Glomerular visceral epithelial cell (primary cell): ENCODE measurements at regions not wholly inside any gene's neighbourhood (a gene's known extent, or its start where the extent isn't known, plus 50 kb on each side); places are given as distances from the start of the nearest gene placed in this dataset.
"Not testable (repeated sequence)": the region's sequence is repeated elsewhere in the genome, so short reads cannot be mapped to it uniquely, and the experiment has no call there.

Experiments
- DNase-seq: peaks from one replicate; pipeline ENCODE4 v3.0.0-alpha.2; 2016; ENCODE audit errors: extremely low spot score

DNA sequence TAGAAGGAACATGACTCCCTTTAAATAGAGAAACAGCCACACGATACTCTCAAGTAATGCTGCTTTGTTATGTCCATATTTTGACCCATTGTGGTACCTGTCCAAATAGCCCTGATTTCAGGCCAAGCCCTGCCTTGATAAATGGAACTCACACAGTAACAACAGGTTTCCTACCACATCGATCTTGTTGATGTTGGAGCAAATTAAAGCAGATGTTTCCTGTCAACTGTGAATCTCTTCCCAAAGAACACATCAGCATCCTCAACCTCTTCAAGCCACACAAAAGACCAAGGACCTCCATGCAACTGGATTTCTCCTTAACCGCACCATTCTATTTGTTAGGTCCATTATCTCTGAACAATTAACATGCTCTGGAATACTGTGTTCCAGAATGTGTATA lies 109.5 kb downstream of the FOXD4L6 start:
- DNase-seq = not testable (repeated sequence)

DNA sequence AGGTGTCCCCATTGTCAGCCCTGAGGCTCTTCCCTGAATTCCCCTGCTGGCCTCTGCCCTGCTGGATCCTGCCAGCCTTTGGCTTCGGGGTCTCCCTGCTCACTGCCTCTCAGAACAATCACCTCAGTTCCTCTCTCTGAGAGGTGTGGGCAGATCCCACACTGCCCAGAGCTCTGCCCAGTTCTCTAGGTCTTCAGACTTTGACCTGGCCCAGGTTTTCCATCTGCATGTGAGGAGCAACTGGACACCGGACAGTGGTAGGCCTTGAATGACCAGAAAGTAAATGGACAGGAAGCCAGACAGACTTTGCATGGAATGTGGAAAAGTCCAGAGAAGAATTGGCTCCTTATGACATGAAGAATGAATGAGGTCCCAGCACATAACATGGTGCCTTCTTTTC lies 111.8 kb downstream of the FOXD4L6 start:
- not testable (repeated sequence) for DNase-seq

DNA sequence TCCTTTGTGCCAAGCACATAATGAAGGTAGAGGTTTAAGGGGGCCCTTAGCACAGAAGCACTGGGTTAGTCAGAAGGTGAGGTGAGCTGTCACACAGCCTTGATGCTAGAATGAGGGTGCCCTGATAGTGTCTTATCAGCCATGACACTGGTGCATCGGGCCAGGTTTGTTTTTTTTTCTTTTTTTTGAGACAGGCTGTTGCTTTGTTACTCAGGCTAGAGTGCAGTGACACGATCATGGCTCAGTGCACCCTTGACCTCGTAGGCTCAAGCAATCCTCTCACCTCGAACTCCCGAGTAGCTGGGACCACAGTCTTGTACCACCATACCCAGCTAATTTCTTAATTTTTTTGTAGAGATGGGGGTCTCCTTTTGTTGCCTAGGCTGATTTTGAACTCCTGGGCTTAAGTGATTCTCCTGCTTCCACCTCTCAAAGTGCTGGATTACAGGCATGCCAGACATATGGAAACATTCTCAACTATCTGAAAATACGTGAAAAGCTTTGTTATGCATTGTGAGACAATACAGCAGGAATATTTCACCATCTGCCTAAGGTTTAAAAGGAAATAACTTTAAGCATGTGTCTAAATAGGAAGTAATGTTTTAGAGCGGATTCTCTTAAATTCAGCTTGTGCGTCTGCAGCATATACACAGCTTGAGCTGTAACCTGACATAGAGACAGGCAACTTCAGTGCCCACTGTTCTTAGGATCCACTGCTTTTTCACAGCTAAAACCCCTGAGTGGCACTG lies 128.4 kb downstream of the FOXD4L6 start:
- not testable (repeated sequence) for DNase-seq

DNA sequence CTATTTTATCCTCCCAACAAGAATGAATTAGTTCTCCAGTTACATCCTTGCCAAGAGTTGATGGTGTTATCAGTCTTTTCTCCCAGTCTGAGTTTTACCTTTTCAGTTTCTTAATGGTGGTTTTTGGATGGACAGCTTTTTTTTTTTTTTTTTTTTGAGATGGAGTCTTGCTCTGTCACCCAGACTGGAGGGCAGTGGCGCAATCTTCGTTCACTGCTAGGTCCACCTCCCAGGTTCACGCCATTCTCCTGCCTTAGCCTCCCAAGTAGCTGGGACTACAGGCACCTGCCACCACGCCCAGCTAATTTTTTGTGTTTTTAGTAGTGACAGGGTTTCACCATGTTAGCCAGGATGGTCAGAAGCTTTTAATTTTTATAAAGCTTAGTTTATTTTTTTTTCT lies 133.0 kb downstream of the FOXD4L6 start:
- DNase-seq = not testable (repeated sequence)

DNA sequence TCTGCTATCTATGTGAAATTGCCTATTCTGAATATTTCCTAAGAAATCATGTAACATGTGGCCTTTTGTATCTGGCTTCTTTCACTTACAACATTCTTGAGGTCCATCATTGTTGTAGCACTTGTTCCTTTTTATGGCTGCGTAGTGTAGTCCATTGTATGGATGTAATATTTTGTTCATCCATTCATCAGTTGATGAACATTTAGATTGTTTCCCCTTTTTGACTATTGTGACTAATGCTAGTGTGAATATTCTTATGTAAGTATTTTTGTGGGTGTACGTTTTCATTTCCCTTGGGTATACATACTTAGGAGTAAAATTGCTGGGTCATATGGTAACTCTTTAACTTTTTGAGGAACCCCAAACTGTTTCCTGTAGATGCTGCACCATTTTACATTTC lies 134.6 kb downstream of the FOXD4L6 start:
- DNase-seq = not testable (repeated sequence)

DNA sequence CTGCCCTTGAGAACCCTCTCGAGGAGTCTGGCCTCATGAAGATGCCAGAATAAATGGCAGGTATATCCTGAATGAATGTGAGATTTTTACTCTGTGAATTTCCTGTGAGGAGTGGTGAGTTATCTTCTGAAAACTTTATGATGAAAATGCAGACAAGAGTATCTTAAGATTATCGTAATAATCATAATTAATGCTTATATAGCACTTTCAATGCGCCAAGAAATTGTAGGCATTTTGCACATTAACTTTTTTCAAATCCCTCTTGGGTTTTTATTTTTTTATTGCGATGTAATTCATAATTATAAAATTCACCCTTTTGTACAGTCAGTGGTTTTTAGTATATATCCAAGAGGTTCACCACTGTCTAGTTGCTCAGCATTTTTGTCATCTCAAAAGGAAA lies 135.1 kb downstream of the FOXD4L6 start:
- not testable (repeated sequence) for DNase-seq

DNA sequence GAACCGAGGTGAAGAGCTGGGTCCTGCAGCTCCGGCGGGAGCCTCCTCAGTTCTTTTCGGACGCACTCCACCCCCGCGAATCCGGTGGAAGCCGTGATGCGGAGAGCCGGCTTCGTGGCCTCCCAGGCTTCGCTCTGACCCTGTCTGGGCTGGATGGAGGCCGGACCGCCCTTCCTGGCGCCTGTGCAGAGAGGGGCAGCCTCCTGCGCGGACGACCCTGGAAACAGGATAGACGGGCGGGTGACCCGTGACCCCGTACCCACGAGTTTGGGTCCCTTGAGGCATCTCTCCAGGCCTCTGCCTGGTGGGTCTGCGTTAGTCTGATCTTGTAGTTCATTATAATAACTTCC lies 136.0 kb downstream of the FOXD4L6 start:
- not testable (repeated sequence) for DNase-seq

DNA sequence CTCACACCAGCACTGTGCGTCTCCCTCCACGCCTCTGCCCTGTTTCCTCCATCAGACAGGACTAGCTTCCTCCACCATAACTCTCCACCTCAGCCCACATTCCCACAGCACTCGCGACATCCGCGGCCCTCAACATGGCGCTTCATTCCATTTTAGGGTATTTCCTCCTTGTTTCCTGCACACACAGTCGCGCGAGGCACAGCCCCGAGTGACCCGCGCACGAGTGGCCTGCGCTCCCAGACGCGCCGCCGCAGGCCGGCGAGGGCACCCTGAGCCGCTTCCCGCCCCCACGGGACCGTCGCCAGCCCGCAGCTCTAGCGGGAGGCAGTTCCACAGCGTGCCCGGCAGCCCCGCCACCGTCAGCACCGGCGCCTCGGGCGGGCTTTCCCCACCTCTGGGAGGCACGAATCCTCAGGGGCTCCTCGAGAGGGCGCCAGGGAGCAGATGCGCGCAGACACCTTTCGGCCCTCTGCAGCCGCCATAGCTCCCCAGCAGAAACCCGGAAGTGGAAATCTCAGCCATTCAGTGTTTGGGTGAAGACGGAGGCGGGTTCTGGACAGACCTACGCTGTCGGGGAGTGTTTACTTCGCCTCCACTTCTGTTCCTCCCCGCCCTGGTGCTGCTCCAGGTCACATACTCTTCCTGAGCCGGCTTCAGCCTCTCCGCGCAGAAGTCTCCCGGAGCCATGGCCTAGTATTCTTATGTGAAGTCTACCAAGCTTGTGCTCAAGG lies 136.6 kb downstream of the FOXD4L6 start:
- peak; percentile 100 for DNase-seq

DNA sequence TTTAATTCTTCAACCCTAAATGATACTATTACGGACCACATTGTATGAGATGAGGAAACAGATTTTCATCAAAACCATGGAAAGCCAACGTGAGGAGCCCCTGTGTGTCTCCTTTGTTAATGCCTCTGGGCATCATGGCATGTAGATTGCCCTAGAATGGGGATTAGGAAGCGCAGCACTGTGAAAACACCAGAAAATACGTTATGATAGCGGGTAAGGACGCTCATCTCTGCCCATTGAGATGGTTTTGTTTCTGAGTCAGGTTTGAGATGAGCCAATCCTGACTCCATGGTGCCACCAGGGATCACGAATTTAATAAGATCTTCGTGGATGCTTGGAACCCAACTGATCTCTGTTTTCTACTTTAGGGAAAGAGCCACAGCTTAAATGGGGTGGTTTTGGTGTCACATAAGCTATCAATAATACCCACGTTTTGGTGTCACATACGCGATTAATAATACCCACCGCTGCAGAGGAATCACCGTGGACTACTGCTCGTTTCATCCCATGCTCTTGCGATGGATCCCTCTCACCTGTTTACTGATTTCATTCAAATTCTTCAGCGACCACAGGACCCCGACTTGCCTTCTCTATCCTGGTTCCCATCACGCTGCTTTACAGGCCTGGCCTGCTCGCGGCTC lies 137.3 kb downstream of the FOXD4L6 start:
- not testable (repeated sequence) for DNase-seq

DNA sequence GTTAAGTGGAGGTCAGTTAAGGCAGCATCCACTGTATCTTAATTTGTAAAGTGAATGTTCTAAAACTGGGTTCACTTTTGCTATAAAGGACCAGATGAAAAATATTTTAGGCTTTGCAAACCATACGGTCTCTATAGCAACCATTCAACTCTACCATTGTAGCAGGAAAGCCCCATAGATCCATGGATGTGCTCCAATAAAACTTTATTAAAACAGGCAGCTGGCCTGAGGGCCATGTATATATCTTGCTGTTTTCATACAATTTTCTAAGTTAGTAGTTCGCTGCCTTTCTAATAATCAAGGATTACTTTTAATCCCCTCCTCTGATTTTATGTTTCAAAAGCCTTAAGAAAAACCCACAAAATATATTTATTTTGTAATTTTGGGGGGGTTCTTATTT lies 142.1 kb downstream of the FOXD4L6 start:
- DNase-seq = not testable (repeated sequence)

DNA sequence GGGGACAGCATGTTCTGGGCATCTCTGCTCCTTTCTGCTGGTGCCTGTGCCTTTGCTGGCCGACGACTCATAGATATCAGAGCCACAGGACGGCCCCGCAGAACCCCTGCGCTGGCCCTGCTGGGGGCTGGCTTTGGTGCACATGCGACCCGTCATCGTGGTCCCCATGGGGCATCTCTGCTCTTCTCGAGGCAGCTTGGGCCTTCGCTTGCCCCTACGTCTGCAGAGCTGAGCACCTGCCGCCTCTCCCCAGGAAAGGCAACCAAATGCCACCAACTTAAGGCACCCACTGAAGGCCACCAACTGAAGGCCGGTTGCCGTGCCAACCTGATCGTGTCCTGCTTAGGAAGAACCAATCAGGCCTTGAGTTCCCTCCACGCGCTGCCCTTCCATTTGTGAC lies 153.1 kb downstream of the FOXD4L6 start:
- DNase-seq = not testable (repeated sequence)

DNA sequence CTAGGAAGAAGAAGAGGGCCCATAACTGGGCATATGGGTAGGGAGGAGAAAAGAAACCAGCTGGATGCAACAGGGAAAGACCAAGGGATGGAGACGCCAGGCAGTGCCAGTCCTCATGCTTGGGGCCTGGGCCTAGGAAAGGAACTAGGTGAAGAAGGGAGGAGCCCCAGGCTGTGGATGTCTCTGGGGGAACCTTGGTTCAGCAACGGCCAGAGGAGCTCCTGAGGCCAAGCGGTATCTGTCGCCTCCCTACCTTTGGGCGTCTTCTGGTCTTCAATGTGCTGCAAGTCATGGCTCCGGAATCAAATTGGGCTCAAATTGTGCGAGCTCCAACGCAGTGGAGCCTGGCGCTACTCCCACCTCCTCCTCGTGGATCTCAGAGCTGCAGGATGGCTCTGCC lies 153.6 kb downstream of the FOXD4L6 start:
- not testable (repeated sequence) for DNase-seq

DNA sequence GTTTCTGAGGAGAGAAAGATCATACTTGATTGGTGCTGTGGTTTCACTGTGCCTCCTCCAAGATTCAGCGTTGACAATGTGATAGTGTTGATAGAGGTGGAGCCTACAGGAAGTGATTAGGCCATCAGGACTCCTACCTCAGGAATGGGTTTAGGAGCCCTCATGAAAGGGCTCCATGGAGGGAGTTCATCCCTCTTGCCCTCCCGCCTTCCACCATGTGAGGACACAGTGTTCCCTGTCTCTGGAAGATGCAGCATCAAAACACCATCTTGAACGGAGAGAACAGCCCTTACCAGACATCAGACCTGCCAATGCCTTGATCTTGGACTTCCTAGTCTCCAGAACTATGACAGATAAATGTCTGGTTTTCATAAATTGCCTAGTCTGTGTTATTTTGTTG lies 156.7 kb downstream of the FOXD4L6 start:
- not testable (repeated sequence) for DNase-seq

DNA sequence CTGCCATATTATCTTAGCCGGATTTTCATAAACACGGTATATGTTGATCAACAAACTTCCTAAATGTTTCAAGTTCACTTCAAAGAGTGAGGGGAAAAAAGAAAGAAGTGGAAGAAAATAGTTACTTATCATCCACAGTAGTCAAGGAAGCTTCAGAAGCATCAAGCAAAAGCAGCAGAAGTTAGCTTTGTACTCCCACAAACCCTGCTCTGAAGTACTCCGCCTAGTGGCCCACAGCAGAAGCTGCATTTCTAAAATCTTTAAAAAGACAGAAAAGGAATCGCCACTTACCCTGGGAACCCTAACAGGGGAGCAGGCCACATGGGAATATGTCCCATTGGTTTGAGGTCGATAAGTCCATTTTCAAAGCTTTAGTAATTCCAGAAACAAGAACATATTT lies 158.1 kb downstream of the FOXD4L6 start:
- DNase-seq = not testable (repeated sequence)

DNA sequence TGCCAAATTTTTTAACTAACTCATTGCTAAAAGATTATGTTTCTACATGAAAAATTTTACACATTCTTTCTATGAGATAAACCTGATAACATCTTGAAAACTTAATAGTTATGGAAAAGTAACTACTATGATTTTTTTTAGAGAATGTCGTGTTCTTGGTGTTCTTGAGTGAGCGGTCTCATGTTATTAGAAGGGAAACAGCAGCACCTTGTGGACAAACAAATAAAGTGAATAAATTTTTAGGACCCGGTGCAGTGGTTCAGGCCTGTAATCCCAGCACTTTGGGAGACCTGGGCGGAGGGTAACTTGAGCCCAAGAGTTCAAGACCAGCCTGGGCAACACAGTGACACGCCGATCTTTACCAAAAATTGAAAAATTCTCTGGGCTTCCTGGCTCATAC lies 166.0 kb downstream of the FOXD4L6 start:
- DNase-seq = not testable (repeated sequence)

DNA sequence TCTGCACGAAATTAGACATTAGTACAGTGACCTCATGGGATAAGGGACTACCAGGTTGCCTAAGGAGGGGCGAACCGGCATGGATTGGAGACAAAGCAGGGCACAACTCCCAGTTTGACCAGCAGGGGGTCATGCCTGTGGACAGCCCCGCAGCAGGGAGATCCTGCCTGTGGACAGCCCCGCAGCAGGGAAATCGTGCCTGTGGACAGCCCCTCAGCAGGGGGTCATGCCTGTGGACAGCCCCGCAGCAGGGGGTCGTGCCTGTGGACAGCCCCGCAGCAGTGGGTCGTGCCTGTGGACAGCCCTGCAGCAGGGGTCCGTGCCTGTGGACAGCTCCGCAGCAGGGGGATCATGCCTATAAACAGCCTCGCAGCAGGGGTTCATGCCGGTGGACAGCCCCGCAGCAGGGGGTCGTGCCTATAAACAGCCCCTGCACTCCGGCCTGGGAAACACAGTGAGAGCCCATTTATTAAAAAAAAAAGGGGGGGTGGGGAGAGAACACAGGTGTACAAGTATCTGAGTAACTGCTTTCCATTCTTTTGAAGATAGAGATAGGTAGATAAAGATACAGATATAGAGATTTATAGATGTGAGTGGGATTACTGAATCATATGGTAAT lies 176.5 kb downstream of the FOXD4L6 start:
- not testable (repeated sequence) for DNase-seq

DNA sequence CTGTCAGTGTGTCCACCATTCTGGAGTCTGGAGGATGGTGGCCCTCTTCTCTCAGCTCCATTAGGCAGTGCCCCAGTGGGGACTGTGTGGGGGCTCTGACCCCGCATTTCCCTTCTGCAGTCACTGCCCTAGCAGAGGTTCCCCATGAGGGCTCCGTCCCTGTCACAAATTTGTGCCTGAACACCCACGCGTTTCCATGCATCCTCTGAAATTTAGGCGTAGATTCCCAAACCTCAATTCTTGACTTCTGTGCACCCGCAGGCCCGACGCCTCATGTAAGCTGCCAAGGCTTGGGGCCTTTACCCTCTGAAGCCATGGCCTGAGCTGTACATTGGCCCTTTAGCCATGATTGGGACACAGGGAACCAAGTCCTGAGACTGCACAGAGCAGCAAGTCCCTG lies 182.3 kb downstream of the FOXD4L6 start:
- not testable (repeated sequence) for DNase-seq

DNA sequence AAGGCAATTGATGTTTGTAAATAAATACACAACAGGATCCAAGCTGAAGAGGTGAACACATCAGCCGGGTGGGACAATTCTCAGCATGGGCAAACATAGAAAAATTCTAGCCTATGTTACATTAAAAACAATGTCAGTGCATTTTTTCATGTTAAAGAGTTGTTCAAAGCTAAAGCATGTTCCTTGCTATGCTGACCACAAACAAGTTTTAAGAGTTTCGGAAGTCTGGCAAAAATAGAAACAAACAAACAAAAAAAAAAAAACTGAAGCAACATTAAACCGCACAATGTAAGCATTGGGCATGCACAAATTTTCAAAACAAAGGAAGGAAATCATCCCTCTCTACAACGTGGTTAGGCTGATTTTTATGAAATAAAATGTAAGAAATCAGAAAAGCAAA lies 185.8 kb downstream of the FOXD4L6 start:
- DNase-seq = not testable (repeated sequence)

DNA sequence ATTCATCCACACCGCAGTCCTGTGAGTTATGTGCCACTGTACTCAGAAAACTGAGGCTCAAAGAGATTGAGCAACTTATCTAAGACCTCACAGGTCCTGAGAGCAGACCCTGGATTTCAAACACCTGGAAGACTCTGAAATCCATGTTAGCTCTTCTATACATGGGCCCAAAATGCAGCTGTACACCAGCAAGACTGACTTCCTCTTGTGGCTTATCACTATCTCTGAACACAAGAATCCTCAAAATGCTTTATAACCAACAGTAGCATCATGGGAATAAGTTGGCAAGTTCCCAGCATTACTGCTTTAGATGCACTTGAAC lies 188.6 kb downstream of the FOXD4L6 start:
- DNase-seq = not testable (repeated sequence)

DNA sequence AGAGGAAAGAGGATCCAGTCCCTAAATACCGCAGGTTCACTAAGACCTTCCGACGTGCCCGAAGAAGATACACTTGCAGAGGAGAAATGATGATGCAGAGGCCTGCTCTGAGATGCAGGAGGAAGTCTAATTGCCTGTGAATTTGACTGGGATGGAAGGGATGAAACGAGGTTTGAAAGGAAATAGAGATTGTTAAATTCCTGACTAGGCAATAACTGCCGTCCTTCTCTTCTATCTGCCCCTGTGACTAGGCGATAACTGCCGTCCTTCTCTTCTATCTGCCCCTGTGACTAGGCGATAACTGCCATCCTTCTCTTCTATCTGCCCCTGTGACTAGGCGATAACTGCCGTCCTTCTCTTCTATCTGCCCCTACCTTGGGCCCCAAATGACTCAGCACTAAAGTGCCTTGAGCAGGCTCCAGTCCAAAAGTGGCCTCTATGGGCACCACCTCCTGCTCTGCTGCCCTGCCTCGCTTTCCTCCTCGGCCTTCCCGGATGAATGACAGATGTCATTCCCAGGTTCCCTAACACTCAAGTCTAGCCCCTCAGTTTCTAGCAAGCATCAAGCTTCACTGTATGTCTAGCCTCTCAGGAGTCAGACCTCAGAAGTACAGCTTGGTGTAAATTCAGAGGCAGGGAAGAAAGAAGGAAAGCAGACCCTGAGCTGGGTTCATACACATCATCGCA lies 189.1 kb downstream of the FOXD4L6 start:
- not testable (repeated sequence) for DNase-seq

DNA sequence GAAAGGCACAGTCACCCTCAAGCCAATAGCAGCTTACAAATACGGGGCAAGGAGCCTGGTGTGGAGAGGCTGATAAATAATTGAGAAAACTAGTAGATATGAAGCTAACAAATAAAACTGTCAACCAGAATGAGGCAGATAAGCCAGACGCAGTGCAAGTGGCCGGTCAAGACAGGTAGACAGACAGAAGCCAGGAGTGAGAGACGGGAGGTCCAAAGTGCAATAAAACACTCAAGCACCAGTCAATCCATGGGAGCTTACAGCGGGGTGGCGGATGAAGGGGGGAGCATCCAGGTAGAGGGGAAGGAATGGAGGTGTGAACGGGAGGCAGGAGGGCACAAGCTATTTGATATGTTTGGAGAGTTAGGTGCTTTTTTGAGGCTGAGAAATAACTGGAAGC lies 193.1 kb downstream of the FOXD4L6 start:
- no peak for DNase-seq

DNA sequence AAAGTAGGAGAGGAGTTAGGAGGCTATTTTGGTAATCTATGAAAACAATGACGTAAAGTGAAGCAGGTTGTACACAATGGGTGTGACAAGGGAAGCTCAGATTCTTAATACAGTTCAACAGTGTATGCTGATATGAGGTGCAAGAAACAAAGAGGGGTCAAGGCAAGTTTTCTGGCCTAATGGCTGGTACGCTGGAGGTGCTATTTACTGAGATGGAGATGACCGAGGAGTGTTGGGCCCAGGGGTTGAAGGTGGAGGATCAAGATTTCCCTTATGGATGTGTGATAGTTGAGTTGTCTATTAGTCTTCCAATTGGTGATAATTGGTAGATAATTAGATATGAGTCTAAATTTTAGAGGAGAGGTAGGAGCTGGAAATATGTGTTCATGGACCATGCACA lies 194.0 kb downstream of the FOXD4L6 start:
- DNase-seq = not testable (repeated sequence)
